ENCODE measurements at regions not wholly inside any gene's neighbourhood (a gene's known extent, or its start where the extent isn't known, plus 50 kb on each side); places are given as distances from the start of the nearest gene placed in this dataset.
"Not testable (repeated sequence)": the region's sequence is repeated elsewhere in the genome, so short reads cannot be mapped to it uniquely, and the experiment has no call there.

DNA sequence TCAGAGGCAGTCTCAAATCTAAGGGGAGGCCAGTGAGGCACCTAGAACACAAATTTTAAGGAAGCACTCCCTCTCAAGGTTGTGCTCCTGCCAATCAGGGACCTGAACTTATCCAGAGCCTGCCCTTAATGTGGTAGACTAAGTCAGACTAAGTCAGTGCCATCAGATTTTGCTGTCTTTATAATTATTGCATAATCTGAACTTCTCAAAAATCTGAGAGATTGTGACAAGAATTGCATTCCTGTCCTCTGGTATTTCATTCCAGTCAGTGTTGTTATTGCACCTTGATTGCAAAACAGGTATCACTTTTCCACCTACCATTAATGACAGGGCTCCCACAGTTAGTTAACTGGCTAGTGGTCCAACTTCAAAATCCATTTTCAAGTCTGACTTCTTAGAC lies 197.1 kb upstream of the HCN1 start:
- intact Hi-C loops (cut with DNase I): no loop called here

DNA sequence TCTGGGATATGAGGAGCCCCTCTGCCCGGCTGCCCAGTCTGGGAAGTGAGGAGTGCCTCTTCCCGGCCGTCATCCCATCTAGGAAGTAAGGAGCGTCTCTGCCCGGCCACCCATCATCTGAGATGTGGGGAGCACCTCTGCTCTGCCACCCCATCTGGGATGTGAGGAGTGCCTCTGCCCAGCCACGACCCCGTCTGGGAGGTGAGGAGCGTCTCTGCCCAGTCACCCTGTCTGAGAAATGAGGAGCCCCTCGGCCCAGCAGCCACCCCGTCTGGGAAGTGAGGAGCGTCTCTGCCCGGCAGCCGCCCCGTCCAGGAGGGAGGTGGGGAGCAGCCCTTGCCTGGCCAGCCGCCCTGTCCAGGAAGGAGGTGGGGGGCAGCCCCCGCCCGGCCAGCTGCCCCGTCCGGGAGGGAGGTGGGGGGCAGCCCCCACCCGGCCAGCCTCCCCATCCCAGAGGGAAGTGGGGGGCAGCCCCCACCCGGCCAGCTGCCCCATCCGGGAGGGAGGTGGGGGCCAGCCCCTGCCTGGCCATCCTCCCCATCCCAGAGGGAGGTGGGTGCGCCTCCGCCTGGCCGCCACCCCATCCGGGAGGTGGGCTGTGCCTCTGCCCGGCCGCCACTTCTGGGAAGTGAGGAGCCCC lies 194.4 kb upstream of the HCN1 start:
- intact Hi-C loops (cut with DNase I): not testable (repeated sequence)
- peak; percentile 64 for DNase-seq (ENCODE audit: low spot score)

More for the DNA sequence above, 197.1 kb upstream of the HCN1 start:
- no peak for DNase-seq (ENCODE audit: low spot score)

DNA sequence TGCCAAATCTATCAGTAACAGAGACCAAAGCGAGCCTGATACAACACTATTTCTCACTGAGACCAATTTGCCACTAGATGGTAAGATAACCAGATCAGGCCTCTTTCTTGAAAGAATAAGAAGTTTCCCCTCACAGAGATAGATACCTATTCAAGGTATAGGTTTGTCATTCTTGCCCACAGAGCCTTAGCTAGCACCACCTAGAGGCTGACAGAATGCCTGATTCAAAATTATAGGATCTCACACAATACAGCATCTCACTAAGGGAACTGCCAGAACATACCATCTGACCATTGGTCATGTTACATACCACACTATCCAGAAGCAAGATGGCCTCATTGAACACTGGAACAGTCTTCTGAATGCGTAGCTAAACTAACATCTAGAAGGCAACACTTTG lies 166.6 kb upstream of the HCN1 start:
- DNase-seq (ENCODE audit: low spot score): no peak
- intact Hi-C loops (cut with DNase I): no loop called here

DNA sequence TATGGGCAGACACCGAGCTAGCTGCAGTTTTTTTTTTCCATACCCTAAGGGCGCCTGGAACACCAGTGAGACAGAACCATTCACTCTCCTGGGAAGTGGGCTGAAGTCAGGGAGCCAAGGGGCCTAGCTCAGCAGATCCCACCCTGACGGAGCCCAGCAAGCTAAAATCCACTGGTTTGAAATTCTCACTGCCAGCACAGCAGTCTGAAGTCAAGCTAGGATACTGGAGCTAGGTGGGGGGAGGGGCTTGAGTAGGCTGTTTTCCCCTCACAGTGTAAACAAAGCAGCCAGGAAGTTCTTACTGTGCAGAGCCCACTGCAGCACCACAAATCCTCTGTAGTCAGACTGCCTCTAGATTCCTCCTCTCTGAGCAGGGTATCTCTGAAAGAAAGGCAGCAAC lies 151.7 kb upstream of the HCN1 start:
- intact Hi-C loops (cut with DNase I): no loop called here
- no peak for DNase-seq (ENCODE audit: low spot score)

DNA sequence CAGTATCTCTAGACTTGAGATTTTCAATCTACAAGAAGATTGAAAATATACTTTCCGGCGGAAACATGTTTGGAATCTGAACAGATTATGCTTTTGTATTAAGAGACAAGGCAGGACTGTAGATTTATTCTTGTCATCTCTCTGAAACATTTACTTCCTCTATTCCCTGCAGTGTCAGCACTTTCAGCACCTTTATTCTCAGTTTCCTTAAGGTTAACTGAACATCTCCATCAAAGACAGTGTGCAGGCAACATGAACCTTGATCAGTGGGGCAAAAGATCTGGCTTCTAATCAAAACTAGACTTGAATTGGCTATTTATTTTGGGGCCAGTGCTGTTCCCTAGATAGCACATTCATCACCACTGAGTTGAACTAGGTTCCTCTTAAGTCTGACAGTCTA lies 129.9 kb upstream of the HCN1 start:
- DNase-seq (ENCODE audit: low spot score): no peak
- intact Hi-C loops (cut with DNase I): no loop called here

DNA sequence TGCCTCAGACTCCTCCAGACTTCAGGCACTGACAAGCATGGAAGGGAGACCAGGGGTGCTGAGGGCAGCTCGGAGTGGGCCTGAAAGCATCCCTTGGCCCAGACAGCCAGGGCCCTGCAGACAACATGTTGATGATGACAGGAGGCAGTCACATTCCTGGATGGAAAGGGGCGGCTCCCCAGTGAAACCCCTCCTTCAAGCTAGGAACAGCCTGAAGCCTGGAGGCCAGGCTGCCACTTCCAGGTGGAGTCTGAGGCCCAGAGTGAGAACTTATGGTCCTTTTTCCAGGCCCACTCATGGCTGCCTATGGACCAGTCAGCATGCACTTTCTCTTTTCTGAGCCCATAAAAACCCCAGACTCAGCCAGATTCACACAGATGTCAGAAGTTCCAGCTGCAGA lies 104.2 kb upstream of the HCN1 start:
- intact Hi-C loops (cut with DNase I): no loop called here
- peak; percentile 56 for DNase-seq (ENCODE audit: low spot score)

DNA sequence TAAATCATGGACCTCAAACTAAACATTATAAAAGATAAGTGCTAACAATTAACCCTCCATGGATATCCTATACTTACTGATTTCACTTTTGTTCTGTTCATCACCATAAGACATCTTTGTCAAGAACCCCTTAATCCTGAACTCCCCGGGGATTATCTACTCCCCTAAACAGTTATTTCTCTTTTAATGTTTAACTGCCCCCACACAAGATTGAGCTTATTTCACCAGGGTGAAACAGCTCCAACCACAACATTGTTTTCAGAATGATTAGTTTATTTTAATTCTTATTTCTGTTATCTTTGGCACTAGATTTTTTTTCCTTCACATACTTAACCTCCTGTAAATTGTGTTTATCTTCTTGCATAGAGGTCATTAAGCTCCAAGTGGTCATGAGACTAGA lies 103.2 kb upstream of the HCN1 start:
- intact Hi-C loops (cut with DNase I): no loop called here

DNA sequence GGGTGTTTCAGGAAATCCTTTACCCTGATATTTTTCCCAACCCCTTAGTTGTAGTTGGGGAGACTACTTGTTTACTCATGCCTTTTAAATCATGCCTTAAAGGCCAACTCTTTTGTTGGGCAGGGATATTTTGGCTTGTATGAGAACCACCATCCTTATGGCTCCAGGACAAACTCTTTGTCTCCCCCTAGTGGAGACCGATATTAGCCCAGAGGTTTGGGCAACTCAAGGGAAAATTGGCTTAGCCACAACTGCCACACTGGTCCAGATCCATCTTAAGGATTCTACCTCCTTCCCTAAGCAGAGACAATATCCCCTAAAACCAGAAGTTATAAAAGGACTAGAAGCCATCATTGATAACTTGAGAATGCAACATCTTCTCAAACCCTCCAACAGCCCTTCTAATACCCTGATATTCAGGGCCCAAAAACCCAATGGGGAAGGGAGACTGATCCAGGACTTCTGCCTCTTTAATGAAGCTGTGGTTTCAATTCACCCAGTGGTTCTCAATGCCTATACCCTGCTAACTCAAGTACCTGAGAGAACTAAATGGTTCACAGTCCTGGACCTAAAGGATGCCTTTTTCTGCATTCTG lies 100.9 kb upstream of the HCN1 start:
- intact Hi-C loops (cut with DNase I): no loop called here
- DNase-seq (ENCODE audit: low spot score): no peak

More for the DNA sequence above, 103.2 kb upstream of the HCN1 start:
- DNase-seq (ENCODE audit: low spot score): no peak

DNA sequence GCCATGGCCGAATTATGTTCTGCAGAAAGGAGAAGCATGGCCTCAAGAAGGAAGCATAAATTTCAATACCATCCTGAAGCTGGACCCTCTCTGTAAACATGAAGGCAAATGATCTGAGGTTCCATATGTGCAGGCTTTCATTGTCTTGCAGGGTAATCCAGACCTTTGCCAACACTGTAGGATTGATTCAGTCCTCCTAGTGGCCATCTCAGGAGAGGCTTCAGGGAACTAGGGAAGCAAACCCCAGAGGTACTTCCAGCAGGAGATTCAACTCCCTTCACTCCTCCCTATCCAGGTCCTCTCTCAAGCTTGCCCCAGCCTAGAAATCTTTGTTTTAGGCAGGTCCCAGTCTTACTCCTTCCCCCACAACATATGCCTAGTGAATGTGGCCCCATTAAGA lies 99.3 kb upstream of the HCN1 start:
- intact Hi-C loops (cut with DNase I): loop anchor here in 1 of 2 donors (2.0 kb wide), 1 partner anchor 47 kb away; no protein-coding TSS in a partner anchor
- no peak for DNase-seq (ENCODE audit: low spot score)

DNA sequence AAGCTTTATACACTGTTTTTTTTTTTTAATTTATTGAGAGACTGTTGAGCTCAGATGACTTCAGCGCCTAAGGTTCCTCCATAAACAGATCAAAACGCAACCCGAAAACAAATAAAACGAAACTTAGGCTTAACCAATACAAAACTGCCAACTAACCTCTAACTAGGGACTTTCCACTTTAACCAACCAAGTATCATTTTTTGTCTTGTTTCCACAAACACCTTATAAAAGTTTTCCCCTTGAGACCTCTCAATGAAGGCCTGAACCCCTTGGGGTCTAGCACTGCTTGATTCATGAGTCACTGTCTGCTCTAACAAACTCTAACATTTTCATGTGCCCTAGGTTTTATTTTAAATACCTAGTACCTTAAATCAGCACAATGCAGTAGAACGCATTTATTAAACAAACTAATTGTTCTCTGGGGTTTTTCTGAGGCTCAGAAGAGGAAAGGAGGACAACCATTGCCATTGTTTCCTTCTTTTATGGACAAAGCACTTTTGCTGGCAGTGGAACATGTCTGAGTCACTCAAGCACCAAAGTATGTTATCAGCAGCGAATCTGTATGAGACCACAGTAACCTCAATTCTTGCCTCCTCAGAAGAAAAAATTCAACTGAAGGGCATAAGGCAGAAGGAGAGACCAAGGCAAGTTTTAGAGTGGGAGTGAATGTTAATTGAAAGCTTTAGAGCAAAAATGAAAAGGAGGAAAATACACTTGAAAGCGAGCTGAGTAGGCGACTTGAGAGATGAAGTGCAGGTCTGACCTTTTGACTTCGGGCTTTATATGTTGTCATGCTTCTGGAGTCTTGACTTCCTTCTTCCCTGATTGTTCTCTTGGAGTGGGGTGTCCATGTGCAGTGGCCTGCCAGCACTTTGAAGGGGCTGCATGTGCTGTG lies 97.7 kb upstream of the HCN1 start:
- intact Hi-C loops (cut with DNase I): loop anchor here in 1 of 2 donors (2.0 kb wide), 1 partner anchor 45 kb away; no protein-coding TSS in a partner anchor
- DNase-seq (ENCODE audit: low spot score): no peak

DNA sequence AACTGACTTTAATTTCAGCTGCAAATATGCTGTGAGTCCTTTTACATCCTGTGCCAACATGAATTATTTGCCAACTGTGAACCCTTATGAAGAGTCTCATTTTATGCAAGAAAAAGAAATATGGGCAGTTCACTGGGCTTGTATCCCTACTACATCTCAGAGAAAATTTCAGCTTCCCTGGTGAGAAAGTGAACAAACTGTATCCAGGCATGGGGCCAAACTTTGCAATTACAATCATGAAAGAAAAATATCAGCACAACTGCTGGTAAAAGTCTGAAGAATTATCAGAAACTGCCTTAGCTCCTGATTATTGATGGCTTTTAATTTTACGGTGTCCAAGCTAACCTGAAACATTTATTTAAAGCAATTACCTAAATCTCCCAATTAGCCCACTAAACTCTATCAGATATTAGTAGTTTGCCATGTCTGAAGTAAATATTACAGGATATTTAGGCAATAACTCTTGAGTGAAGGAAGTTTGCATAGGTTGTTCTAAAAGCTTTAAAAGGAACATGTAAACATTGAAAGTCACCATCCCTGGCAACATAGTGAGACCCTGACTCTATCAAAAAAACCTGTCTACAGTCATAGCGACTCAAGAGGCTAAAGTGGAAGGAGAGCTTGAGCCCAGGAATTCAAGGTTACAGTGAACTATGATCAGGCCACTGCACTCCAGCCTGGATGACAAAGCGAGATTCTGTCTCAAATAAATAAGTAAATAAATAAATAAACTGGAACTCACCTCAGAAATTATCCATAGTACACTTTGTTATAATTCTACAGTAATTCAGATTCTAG lies 83.9 kb upstream of the HCN1 start:
- intact Hi-C loops (cut with DNase I): no loop called here

DNA sequence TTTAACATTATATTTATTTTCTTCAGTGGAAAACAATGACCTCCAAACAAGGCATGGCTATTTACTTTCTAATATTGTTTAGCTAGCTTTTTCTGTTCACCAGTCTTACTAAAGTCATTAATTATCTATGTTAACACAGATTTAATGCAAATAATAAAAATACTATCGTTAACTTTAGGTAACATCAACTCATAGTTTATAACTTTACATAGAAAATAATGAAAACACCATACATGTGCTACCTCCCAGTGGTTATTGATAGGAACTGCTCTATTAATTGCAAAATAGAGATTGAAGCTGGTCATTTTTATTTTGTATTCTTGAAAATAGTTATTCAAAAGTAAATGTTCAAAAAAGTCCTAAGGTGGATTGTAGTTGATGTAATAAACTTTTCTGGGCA lies 78.3 kb upstream of the HCN1 start:
- no peak for DNase-seq (ENCODE audit: low spot score)
- intact Hi-C loops (cut with DNase I): no loop called here

More for the DNA sequence above, 83.9 kb upstream of the HCN1 start:
- DNase-seq (ENCODE audit: low spot score): no peak

DNA sequence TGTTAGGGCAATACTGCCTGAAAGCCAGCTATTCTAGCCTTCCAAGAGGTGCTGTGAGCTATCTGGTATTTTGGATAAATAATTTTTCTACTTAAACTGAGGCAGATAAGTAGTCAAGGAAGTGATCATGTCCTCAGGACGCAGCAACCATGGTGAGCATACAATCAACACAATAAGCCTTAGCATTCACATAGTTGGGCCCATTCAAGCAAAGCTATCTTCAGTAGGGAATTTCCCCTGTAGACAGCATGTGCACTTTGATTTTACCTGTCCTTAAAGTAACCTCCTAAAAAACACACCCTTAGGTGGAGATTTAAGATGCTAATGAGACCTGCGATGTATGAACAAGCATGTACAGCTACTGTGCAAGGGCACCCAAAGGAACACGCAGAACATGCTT lies 76.2 kb upstream of the HCN1 start:
- no peak for DNase-seq (ENCODE audit: low spot score)
- intact Hi-C loops (cut with DNase I): no loop called here

DNA sequence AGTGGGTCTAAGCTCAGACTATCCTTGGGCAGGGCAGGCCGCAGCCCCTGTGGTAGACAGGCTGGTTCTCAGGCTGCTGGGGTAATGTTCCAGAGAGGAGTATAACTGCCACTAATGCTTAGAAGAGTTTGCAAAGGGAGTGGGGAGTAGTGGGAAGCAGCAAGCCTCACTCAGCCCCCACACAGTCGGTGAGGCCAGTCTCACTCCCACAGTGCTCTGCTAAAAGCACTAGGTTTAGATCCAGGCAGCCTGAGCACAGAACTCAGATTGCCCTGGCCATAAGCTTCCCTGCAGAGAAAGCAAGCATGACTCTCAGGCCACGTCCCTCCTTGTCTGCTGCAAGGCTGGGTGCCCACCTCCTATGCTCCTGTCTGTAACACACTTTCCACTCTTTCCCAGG lies 69.4 kb upstream of the HCN1 start:
- intact Hi-C loops (cut with DNase I): no loop called here

DNA sequence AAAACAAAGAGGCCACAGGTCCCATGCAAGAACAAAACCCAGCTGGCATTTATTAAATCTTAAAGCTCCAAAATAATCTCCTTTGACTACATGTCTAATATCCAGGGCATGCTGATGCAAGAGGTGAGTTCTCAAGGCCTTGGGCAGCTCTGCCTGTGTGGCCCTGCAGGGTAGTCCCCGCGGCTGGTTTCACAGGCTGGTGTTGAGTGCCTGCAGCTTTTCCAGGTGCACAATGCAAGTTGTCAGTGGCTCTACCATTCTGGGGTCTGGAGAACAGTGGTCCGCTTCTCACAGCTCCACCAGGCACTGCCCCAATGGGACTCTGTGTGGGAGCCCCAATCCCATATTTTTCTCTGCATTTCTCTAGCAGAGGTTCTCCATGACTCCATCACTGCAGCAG lies 54.4 kb upstream of the HCN1 start:
- no peak for DNase-seq (ENCODE audit: low spot score)
- intact Hi-C loops (cut with DNase I): no loop called here

More for the DNA sequence above, 69.4 kb upstream of the HCN1 start:
- no peak for DNase-seq (ENCODE audit: low spot score)

DNA sequence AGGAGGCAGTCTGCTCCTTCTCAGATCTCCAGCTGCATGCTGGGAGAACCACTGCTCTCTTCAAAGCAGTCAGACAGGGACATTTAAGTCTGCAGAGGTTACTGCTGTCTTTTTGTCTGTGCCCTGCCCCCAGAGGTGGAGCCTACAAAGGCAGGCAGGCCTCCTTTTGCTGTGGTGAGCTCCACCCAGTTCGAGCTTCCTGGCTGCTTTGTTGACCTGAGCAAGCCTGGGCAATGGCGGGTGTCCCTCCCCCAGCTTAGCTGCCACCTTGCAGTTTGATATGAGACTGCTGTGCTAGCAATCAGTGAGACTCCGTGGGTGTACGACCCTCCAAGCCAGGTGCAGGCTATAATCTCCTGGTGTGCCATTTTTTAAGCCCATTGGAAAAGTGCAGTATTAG lies 52.3 kb upstream of the HCN1 start:
- DNase-seq (ENCODE audit: low spot score): not testable (repeated sequence)
- intact Hi-C loops (cut with DNase I): loop anchor here in 1 of 2 donors (2.0 kb wide), 1 partner anchor 46 kb away; no protein-coding TSS in a partner anchor

All from posterior vena cava (tissue), 2 donors.